ENCODE measurements at regions not wholly inside any gene's neighbourhood (a gene's known extent, or its start where the extent isn't known, plus 50 kb on each side); places are given as distances from the start of the nearest gene placed in this dataset.

- Histone ChIP-seq H3K4me1 (ENCODE audit: low read depth) (no peaks in the 10 kb centered on the region), H3K36me3 (ENCODE audit: low read depth) (no peaks in the 10 kb centered on the region), H3K4me3 (no peak overlapping the region), H3K9me3 (peaks cover 16% of the 10 kb centered on the region)
- intact Hi-C loops (cut with DNase I, micrococcal nuclease): no loop called here
- TF ChIP-seq CTCF (IDR thresholded peaks at IDR 0.05): no peak
- no peak for DNase-seq
- no peak for ATAC-seq
These were observed 428.5 kb upstream of the FBXO33 start for GRCh38 chr14:39860596-39861228.

DNA sequence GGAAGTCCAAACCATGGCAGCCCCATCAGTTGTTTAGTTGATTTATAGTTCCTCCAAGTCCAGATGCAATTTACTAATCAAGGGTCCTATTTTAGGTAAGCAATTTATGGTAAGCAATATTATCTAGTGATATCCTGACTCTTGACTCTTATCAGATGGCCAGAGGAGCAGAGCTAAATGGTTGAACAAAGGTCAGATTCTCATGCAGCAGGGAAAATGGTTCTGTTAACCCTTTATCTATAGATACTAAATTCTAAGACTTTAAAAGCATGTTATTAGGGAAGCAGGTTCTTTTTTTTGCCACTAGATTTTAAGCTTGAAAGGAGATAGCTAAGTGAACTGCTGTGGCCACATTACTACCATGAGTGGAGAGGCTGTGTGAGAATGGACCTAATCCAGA, 427.1 kb upstream of the FBXO33 start:
- H3K4me3 ChIP-seq: no peak overlapping the region
- no peaks in the 10 kb centered on the region for H3K36me3 ChIP-seq (ENCODE audit: low read depth)
- ATAC-seq: no peak
- H3K4me1 ChIP-seq (ENCODE audit: low read depth): no peaks in the 10 kb centered on the region
- no peak for DNase-seq
- peaks cover 20% of the 10 kb centered on the region for H3K9me3 ChIP-seq
- intact Hi-C loops (cut with DNase I, micrococcal nuclease): no loop called here
- no peak for TF ChIP-seq CTCF (IDR thresholded peaks at IDR 0.05)

DNA sequence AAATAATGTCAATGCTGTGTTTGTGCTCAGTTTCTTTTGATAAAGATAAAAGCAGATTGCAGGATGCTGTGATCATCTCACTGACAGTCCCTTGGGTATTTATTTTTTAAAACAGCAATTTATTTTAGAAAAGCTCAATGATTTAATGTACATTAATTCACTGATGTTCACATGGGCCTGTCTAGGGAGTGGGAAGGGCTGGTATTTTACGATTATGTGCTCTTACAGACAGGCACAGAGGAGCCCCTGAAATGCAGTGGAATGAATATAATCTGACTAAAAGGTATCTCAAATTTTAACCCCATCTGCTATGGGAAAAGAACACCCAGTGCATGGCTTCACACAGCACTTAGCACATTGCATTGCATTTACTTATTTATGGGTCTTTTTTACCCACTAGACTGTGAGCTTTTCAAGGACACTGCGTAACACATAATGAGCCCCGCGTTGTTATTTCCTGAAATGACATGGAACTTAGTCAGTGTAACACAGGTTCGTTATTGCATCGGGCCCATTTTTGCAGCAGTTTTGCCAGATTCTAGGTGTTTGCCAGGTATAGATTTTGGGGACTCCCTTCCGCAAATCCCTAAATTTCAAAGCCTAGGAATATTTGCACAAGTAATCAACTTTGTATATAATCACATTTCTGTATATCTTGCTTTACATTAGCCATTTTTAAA, 425.3 kb upstream of the FBXO33 start:
- no peak for TF ChIP-seq CTCF (IDR thresholded peaks at IDR 0.05)
- Histone ChIP-seq H3K9me3 (peaks cover 18% of the 10 kb centered on the region), H3K4me3 (no peak overlapping the region), H3K36me3 (ENCODE audit: low read depth) (no peaks in the 10 kb centered on the region), H3K4me1 (ENCODE audit: low read depth) (no peaks in the 10 kb centered on the region)
- intact Hi-C loops (cut with DNase I, micrococcal nuclease): no loop called here
- DNase-seq (no peak), ATAC-seq (no peak)

GRCh38 chr14:39853441-39853840, 421.2 kb upstream of the FBXO33 start:
- H3K9me3 ChIP-seq: peaks cover 13% of the 10 kb centered on the region
- intact Hi-C loops (cut with DNase I, micrococcal nuclease): no loop called here

GRCh38 chr14:39851202-39851601, 419.0 kb upstream of the FBXO33 start:
- DNase-seq (no peak), ATAC-seq (no peak)
- intact Hi-C loops (cut with DNase I, micrococcal nuclease): no loop called here
- no peak for TF ChIP-seq CTCF (IDR thresholded peaks at IDR 0.05)
- Histone ChIP-seq H3K36me3 (ENCODE audit: low read depth) (no peaks in the 10 kb centered on the region), H3K9me3 (peaks cover 17% of the 10 kb centered on the region), H3K4me3 (no peak overlapping the region), H3K4me1 (ENCODE audit: low read depth) (no peaks in the 10 kb centered on the region)

More at GRCh38 chr14:39853441-39853840, 421.2 kb upstream of the FBXO33 start:
- Histone ChIP-seq H3K4me3 (no peak overlapping the region), H3K4me1 (ENCODE audit: low read depth) (no peaks in the 10 kb centered on the region), H3K36me3 (ENCODE audit: low read depth) (no peaks in the 10 kb centered on the region)
- ATAC-seq: no peak
- DNase-seq: no peak
- no peak for TF ChIP-seq CTCF (IDR thresholded peaks at IDR 0.05)
